ENCODE measurements at regions not wholly inside any gene's neighbourhood (a gene's known extent, or its start where the extent isn't known, plus 50 kb on each side); places are given as distances from the start of the nearest gene placed in this dataset.
A peak's percentile ranks its signal among the peaks of the same experiment; 100 is the strongest.

GRCh38 chr4:175419236-175419718 is 392.8 kb downstream of the GPM6A start:
- WGBS, 2 experiments (ENCODE audit: extremely low coverage in 1 of 2, insufficient coverage in 1 of 2, insufficient read length in 1 of 2, insufficient replicate concordance in 2 of 2, low coverage in 1 of 2, low lambda C conversion rate in 2 of 2, missing lambda C conversion rate in 1 of 2): 95% methylated on average over 2 of the region's 2 CpGs; no CpG with 5 or more reads in 1 of the 2 experiments
- Histone ChIP-seq H3K4me3 (ENCODE audit: extremely low read depth in 1 of 4, insufficient read depth in 2 of 4, low read depth in 3 of 4, low read length in 4 of 4) (no peak overlapping the region), H4K20me1 (replicated peaks in 1 of 2; ENCODE audit: control insufficient read depth in 1 of 2, insufficient read depth in 2 of 2, low read length in 2 of 2) (no peaks in the 10 kb centered on the region), H2BK20ac (ENCODE audit: low read length) (no peak overlapping the region), H3K9me3 (ENCODE audit: insufficient read depth in 2 of 2, low read depth in 1 of 2, low read length in 1 of 2) (0 out of 4 replicates have a peak, but pooled peaks cover 0 to 2% of the 10 kb centered on the region in 2 experiments), H3K18ac (ENCODE audit: extremely low read depth, low read length) (no peak overlapping the region), H3K23ac (ENCODE audit: insufficient read length) (no peak overlapping the region), H3K4me1 (replicated peaks in 1 of 4; ENCODE audit: control insufficient read depth in 3 of 4, insufficient read depth in 4 of 4, low read length in 3 of 4) (peaks cover 0 to 3% (median 0%) of the 10 kb centered on the region in 4 experiments; a peak in 1 of 7 replicates), H2BK15ac (ENCODE audit: low read length) (no peak overlapping the region), H3K27me3 (replicated peaks in 1 of 4; ENCODE audit: control insufficient read depth in 3 of 4, extremely low read depth in 1 of 4, insufficient read depth in 3 of 4, low read length in 3 of 4) (no peaks in the 10 kb centered on the region), H3K4me2 (ENCODE audit: insufficient read depth in 1 of 2, low read depth in 2 of 2, low read length in 2 of 2) (no peak overlapping the region), H3K79me2 (ENCODE audit: control insufficient read depth in 1 of 2, insufficient read depth in 2 of 2, low read length in 2 of 2) (no peaks in the 10 kb centered on the region), H4K91ac (replicated peaks; ENCODE audit: insufficient read length, low read length) (no peak overlapping the region), H3K23me2 (ENCODE audit: low read depth, low read length) (no peaks in the 10 kb centered on the region), H4K5ac (ENCODE audit: insufficient read length, low read depth, low read length) (no peak overlapping the region), H2BK120ac (replicated peaks; ENCODE audit: low read depth, low read length) (no peak overlapping the region), H3K4ac (replicated peaks; ENCODE audit: insufficient read length, low read depth, low read length) (no peak overlapping the region), H3K79me1 (ENCODE audit: low read depth, low read length) (no peaks in the 10 kb centered on the region), H2BK12ac (ENCODE audit: low read depth, low read length) (no peak overlapping the region), H3K9ac (replicated peaks in 1 of 4; ENCODE audit: extremely low read depth in 1 of 4, low read depth in 3 of 4, low read length in 3 of 4) (no peak overlapping the region), H3K27ac (ENCODE audit: low read depth, low read length) (no peak overlapping the region), H3K14ac (ENCODE audit: insufficient read length) (no peak overlapping the region), H3K56ac (replicated peaks; ENCODE audit: insufficient read length, low read depth, low read length) (no peak overlapping the region), H2BK5ac (ENCODE audit: low read depth, low read length) (no peak overlapping the region), H2AK5ac (ENCODE audit: low read depth, low read length) (no peak overlapping the region), H4K8ac (ENCODE audit: extremely low read depth, insufficient read depth, low read length) (no peak overlapping the region), H2AFZ (ENCODE audit: low read length) (peak overlapping the region; percentile 87; the same call in 1 of the 2 replicates), H3K36me3 (ENCODE audit: control insufficient read depth in 2 of 4, insufficient read depth in 4 of 4, low read length in 3 of 4) (no peaks in the 10 kb centered on the region)
- no peak for DNase-seq (ENCODE audit: low read depth in 1 of 2, low spot score in 2 of 2)
- ChIA-PET POLR2A (ENCODE audit: partially characterized antibody) (no interaction called here), CTCF (ENCODE audit: partially characterized antibody) (no interaction called here)
- FAIRE-seq: no peak
- TF ChIP-seq SUZ12 (IDR thresholded peaks at IDR 0.05; ENCODE audit: low read length) (no peak), ASH2L (IDR thresholded peaks at IDR 0.05; ENCODE audit: low read length) (no peak), GTF2F1 (IDR thresholded peaks at IDR 0.05; ENCODE audit: borderline replicate concordance, low read depth, low read length) (no peak), BRCA1 (IDR thresholded peaks at IDR 0.05; ENCODE audit: low read depth, low read length) (no peak), POLR2A (IDR thresholded peaks at IDR 0.05; ENCODE audit: control extremely low read depth in 1 of 2, low read depth in 2 of 2, low read length in 2 of 2) (no peak), RAD21 (IDR thresholded peaks at IDR 0.05 in 1 of 2, conservative IDR thresholded peaks at IDR 0.05 in 1 of 2; ENCODE audit: low read depth in 2 of 2, low read length in 2 of 2) (no peak), SAP30 (IDR thresholded peaks at IDR 0.05; ENCODE audit: insufficient read depth, insufficient replicate concordance, low read length) (no peak), ATF3 (IDR thresholded peaks at IDR 0.05; ENCODE audit: insufficient read depth, low read depth, low read length) (no peak), KDM4A (IDR thresholded peaks at IDR 0.05; ENCODE audit: low read depth, low read length, severe bottlenecking) (no peak), TBP (IDR thresholded peaks at IDR 0.05; ENCODE audit: low read depth, low read length) (no peak), CBX5 (IDR thresholded peaks at IDR 0.05; ENCODE audit: low read depth, low read length) (no peak), RNF2 (IDR thresholded peaks at IDR 0.05; ENCODE audit: borderline replicate concordance, low read depth, low read length, missing control alignments, poor library complexity, severe bottlenecking) (no peak), NANOG (IDR thresholded peaks at IDR 0.05; ENCODE audit: insufficient read depth, low read depth, low read length, poor library complexity, severe bottlenecking) (no peak)

Measured in H1 (cell line).